ENCODE measurements at regions not wholly inside any gene's neighbourhood (a gene's known extent, or its start where the extent isn't known, plus 50 kb on each side); places are given as distances from the start of the nearest gene placed in this dataset.

DNA sequence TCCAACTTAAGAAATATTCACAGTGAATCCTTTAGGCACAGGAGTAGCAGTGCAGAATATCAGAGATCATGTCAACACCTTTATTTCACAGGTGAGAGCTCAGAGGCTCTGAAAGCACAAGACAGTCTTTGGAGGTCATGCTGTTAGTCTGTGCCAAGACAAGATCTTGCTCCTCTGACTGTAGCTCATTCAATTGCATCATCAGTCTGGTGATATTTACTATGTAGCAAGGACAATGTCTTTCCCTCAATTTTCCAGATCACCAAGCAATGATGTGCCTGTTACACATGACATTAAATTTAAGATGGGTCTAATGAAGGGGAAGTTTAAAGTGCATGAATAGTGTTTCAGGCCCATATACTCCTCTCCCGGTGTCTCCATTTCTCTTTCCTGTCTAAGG is 277.5 kb downstream of the IL15 start:
- H3K4me3 Mint-ChIP-seq (ENCODE audit: unreplicated experiment), result no peak overlapping the region
- H3K9ac ChIP-seq (ENCODE audit: low read length), result no peak overlapping the region
- no peak for TF ChIP-seq EZH2 (IDR thresholded peaks at IDR 0.05; ENCODE audit: insufficient read depth, low read length)
- TF ChIP-seq, protein P1, sequence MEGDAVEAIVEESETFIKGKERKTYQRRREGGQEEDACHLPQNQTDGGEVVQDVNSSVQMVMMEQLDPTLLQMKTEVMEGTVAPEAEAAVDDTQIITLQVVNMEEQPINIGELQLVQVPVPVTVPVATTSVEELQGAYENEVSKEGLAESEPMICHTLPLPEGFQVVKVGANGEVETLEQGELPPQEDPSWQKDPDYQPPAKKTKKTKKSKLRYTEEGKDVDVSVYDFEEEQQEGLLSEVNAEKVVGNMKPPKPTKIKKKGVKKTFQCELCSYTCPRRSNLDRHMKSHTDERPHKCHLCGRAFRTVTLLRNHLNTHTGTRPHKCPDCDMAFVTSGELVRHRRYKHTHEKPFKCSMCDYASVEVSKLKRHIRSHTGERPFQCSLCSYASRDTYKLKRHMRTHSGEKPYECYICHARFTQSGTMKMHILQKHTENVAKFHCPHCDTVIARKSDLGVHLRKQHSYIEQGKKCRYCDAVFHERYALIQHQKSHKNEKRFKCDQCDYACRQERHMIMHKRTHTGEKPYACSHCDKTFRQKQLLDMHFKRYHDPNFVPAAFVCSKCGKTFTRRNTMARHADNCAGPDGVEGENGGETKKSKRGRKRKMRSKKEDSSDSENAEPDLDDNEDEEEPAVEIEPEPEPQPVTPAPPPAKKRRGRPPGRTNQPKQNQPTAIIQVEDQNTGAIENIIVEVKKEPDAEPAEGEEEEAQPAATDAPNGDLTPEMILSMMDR (IDR thresholded peaks at IDR 0.05; ENCODE audit: insufficient read depth, low read depth, low read length), result no peak
- no peaks in the 10 kb centered on the region for H3K4me1 ChIP-seq (ENCODE audit: insufficient read depth, low read length)
- DNase-seq (ENCODE audit: low read depth) (no peak), FAIRE-seq (no peak)
- no peak overlapping the region for H2AFZ ChIP-seq (ENCODE audit: low read depth, low read length)
- no peak overlapping the region for H3K27ac Mint-ChIP-seq (ENCODE audit: unreplicated experiment)
- H3K4me1 Mint-ChIP-seq (ENCODE audit: low read depth, unreplicated experiment), result no peaks in the 10 kb centered on the region
- no peak overlapping the region for H3K27ac ChIP-seq (ENCODE audit: low read depth, low read length)
- no peak overlapping the region for H3K4me3 ChIP-seq (ENCODE audit: insufficient read depth, low read depth, low read length)
- no peaks in the 10 kb centered on the region for H3K27me3 ChIP-seq (ENCODE audit: insufficient read depth, low read length)
- H3K27me3 Mint-ChIP-seq (ENCODE audit: low read depth, unreplicated experiment), result no peaks in the 10 kb centered on the region
- no peaks in the 10 kb centered on the region for H3K9me3 Mint-ChIP-seq (ENCODE audit: unreplicated experiment)
- no peak overlapping the region for H3K4me2 ChIP-seq (ENCODE audit: low read length)
- H3K36me3 ChIP-seq (ENCODE audit: insufficient read depth, low read length), result no peaks in the 10 kb centered on the region
- no peaks in the 10 kb centered on the region for H3K36me3 Mint-ChIP-seq (ENCODE audit: low read depth, unreplicated experiment)
- H3K9me3 ChIP-seq (ENCODE audit: insufficient read depth, low read depth, low read length), result no peaks in the 10 kb centered on the region
- H3K79me2 ChIP-seq (ENCODE audit: insufficient read depth, low read length), result no peaks in the 10 kb centered on the region
- no peaks in the 10 kb centered on the region for H4K20me1 ChIP-seq (ENCODE audit: insufficient read depth, low read length)

DNA sequence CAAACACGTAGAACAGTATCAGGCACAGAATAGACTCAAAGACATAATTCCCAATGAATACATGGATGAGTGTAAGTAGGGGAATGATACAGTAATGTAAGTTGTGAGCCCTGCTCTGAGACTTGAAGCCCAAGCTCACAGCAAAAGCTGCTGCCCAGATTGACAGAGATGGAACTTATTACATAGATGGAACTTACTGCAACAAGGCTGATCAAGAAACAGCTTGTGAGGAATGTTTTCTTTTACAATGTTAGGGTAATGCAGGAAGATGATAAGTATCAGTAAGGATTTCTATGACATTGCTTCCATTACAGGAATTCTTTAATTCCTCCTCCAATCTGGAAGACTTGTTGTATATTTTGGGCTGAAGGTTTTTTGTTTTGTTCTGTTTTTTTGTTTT is 278.4 kb downstream of the IL15 start:
- H3K27ac ChIP-seq (ENCODE audit: low read depth, low read length), result no peak overlapping the region
- H4K20me1 ChIP-seq (ENCODE audit: insufficient read depth, low read length), result no peaks in the 10 kb centered on the region
- H3K27me3 Mint-ChIP-seq (ENCODE audit: low read depth, unreplicated experiment), result no peaks in the 10 kb centered on the region
- H3K27ac Mint-ChIP-seq (ENCODE audit: unreplicated experiment), result no peak overlapping the region
- H3K4me1 ChIP-seq (ENCODE audit: insufficient read depth, low read length), result no peaks in the 10 kb centered on the region
- no peak overlapping the region for H3K4me2 ChIP-seq (ENCODE audit: low read length)
- H3K4me1 Mint-ChIP-seq (ENCODE audit: low read depth, unreplicated experiment), result no peaks in the 10 kb centered on the region
- no peaks in the 10 kb centered on the region for H3K79me2 ChIP-seq (ENCODE audit: insufficient read depth, low read length)
- no peak overlapping the region for H3K4me3 Mint-ChIP-seq (ENCODE audit: unreplicated experiment)
- no peaks in the 10 kb centered on the region for H3K36me3 Mint-ChIP-seq (ENCODE audit: low read depth, unreplicated experiment)
- no peak overlapping the region for H3K9ac ChIP-seq (ENCODE audit: low read length)
- no peak overlapping the region for H2AFZ ChIP-seq (ENCODE audit: low read depth, low read length)
- DNase-seq (ENCODE audit: low read depth) (no peak), FAIRE-seq (no peak)
- no peaks in the 10 kb centered on the region for H3K9me3 ChIP-seq (ENCODE audit: insufficient read depth, low read depth, low read length)
- no peaks in the 10 kb centered on the region for H3K9me3 Mint-ChIP-seq (ENCODE audit: unreplicated experiment)
- H3K27me3 ChIP-seq (ENCODE audit: insufficient read depth, low read length), result no peaks in the 10 kb centered on the region
- TF ChIP-seq, protein P1 (IDR thresholded peaks at IDR 0.05; ENCODE audit: insufficient read depth, low read depth, low read length), result no peak
- no peaks in the 10 kb centered on the region for H3K36me3 ChIP-seq (ENCODE audit: insufficient read depth, low read length)
- no peak overlapping the region for H3K4me3 ChIP-seq (ENCODE audit: insufficient read depth, low read depth, low read length)

DNA sequence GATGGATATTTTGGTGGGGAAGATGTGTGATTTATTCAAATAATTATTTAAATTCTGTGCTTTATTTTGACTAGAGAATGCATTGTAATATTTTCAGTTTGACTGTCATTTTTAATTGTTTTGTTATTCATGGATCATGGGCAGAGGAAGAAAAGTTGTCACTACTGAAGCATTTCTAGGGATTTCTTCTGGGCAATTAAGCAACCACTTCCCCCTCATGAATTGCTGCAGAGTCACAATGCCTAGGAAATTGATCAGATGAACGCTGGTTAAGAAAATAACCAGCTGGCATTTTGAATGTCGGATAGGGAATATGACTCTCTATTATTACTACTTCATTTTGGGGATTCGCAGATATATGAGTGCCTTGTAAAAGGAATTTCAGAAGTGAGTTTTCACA is 283.3 kb downstream of the IL15 start:
- no peak for TF ChIP-seq EZH2 (IDR thresholded peaks at IDR 0.05; ENCODE audit: insufficient read depth, low read length)
- TF ChIP-seq, protein P1 (IDR thresholded peaks at IDR 0.05; ENCODE audit: insufficient read depth, low read depth, low read length), result no peak
- Mint-ChIP-seq H3K4me3 (ENCODE audit: unreplicated experiment) (no peak overlapping the region), H3K4me1 (ENCODE audit: low read depth, unreplicated experiment) (no peaks in the 10 kb centered on the region), H3K9me3 (ENCODE audit: unreplicated experiment) (no peaks in the 10 kb centered on the region), H3K36me3 (ENCODE audit: low read depth, unreplicated experiment) (no peaks in the 10 kb centered on the region), H3K27ac (ENCODE audit: unreplicated experiment) (no peak overlapping the region), H3K27me3 (ENCODE audit: low read depth, unreplicated experiment) (no peaks in the 10 kb centered on the region)
- H4K20me1 ChIP-seq (ENCODE audit: insufficient read depth, low read length), result no peaks in the 10 kb centered on the region
- no peaks in the 10 kb centered on the region for H3K27me3 ChIP-seq (ENCODE audit: insufficient read depth, low read length)
- H3K4me1 ChIP-seq (ENCODE audit: insufficient read depth, low read length), result no peaks in the 10 kb centered on the region
- H3K9ac ChIP-seq (ENCODE audit: low read length), result no peak overlapping the region
- no peaks in the 10 kb centered on the region for H3K9me3 ChIP-seq (ENCODE audit: insufficient read depth, low read depth, low read length)
- H2AFZ ChIP-seq (ENCODE audit: low read depth, low read length), result no peak overlapping the region
- FAIRE-seq (no peak), DNase-seq (ENCODE audit: low read depth) (no peak)
- H3K27ac ChIP-seq (ENCODE audit: low read depth, low read length), result no peak overlapping the region
- no peak overlapping the region for H3K4me2 ChIP-seq (ENCODE audit: low read length)
- H3K36me3 ChIP-seq (ENCODE audit: insufficient read depth, low read length), result no peaks in the 10 kb centered on the region
- H3K79me2 ChIP-seq (ENCODE audit: insufficient read depth, low read length), result no peaks in the 10 kb centered on the region
- no peak overlapping the region for H3K4me3 ChIP-seq (ENCODE audit: insufficient read depth, low read depth, low read length)

Measured in astrocyte (in vitro differentiated cells and primary cell).